Spleen (tissue), 11 donors: ENCODE measurements at regions not wholly inside any gene's neighbourhood (a gene's known extent, or its start where the extent isn't known, plus 50 kb on each side); places are given as distances from the start of the nearest gene placed in this dataset.

ENCODE experiments used
- DNase-seq: peaks from one replicate; pipeline ENCODE4 v3.0.0-alpha.2; 2020
- H3K27ac ChIP-seq, 8 donors: fragments of 200-600 bp; sonication (generic) in 7 of 8; 1 replicate in 4 of 8; 2 replicates in 4 of 8; pipeline versions ENCODE4 v1.5.0 to v1.8.0; 2016 to 2021; ENCODE audit warnings: inconsistent platforms in 4 of 8, mild to moderate bottlenecking in 4 of 8, moderate library complexity in 1 of 8
- H3K27me3 ChIP-seq, 7 donors: fragments of 200-600 bp; sonication (generic) in 6 of 7; replicated peaks in 1 of 7; 1 replicate in 4 of 7; 2 replicates in 3 of 7; pipeline versions ENCODE4 v1.5.0 to v1.8.0; 2016 to 2021; ENCODE audit warnings: inconsistent platforms in 3 of 7, mild to moderate bottlenecking in 1 of 7
- H3K36me3 ChIP-seq, 6 donors: fragments of 200-600 bp; sonication (generic) in 5 of 6; 1 replicate in 4 of 6; 2 replicates in 2 of 6; pipeline versions ENCODE4 v1.5.0 to v1.8.0; 2016 to 2021; ENCODE audit warnings: inconsistent platforms in 2 of 6
- H3K4me1 ChIP-seq, 6 donors: fragments of 200-600 bp; sonication (generic) in 5 of 6; 1 replicate in 3 of 6; 2 replicates in 3 of 6; pipeline versions ENCODE4 v1.5.0 to v1.8.0; 2016 to 2021; ENCODE audit warnings: inconsistent platforms in 3 of 6
- H3K4me3 ChIP-seq, 8 donors: fragments of 200-600 bp; sonication (generic) in 7 of 8; 1 replicate in 4 of 8; 2 replicates in 4 of 8; pipeline versions ENCODE4 v1.5.0 to v1.8.0; 2016 to 2021; ENCODE audit warnings: inconsistent platforms in 4 of 8, mild to moderate bottlenecking in 4 of 8, moderate library complexity in 2 of 8
- H3K9me3 ChIP-seq, 8 donors: fragments of 200-600 bp; sonication (generic) in 7 of 8; 1 replicate in 4 of 8; 2 replicates in 4 of 8; pipeline versions ENCODE4 v1.5.0 to v1.8.0; 2016 to 2021; ENCODE audit warnings: inconsistent platforms in 4 of 8
- CTCF ChIP-seq, 11 experiments: fragments of 200-600 bp in 7 of 11; fragments of 450-650 bp in 4 of 11; sonication (generic) in 4 of 11; IDR thresholded peaks in 8 of 11; conservative IDR thresholded peaks in 3 of 11; 1 replicate in 7 of 11; 2 replicates in 4 of 11; pipeline versions ENCODE4 v1.4.0 to v1.8.0; 2016 to 2021; ENCODE audit warnings: antibody characterized with exemption in 11 of 11, inconsistent platforms in 4 of 11, mild to moderate bottlenecking in 1 of 11
- POLR2A ChIP-seq, 3 donors: fragments of 450-650 bp; IDR thresholded peaks; one replicate each; pipeline ENCODE4 v1.5.1; 2017; ENCODE audit warnings: antibody characterized with exemption in 3 of 3, mild to moderate bottlenecking in 1 of 3
- POLR2AphosphoS5 ChIP-seq, 3 donors: sonication (generic); formaldehyde crosslinking; IDR thresholded peaks; one replicate each; pipeline ENCODE4 v1.5.1; 2017; ENCODE audit warnings: antibody characterized with exemption in 3 of 3
- WGBS, 5 donors: extraction: QIAGEN DNeasy Blood & Tissue Kit in 3 of 5; methylation state at CpG; one replicate each; pipeline versions ENCODE4 v1.1.5 to v1.1.7; 2013 to 2018; 5-methylcytosine and 5-hydroxymethylcytosine counted together
- intact Hi-C: fragments of 100-400 bp; cut with DNase I; formaldehyde crosslinking; loops from one replicate; pipeline ENCODE4 v1.15.0; 2023; ENCODE audit warnings: low total_unique reads
- donor health status: healthy with polysubstance abuse.
- donor health status: DM: no; HTN: no; CAD: no; lungs with moderate emphysema.
- donor health status: DM: no; HTN: no; CAD: no.
- donor health status: Bipolar disorder and iron deficiency.
- donor health status: healthy.
- donor health status: DM: no; HTN: no; CAD: no.
- donor health status: DM: yes; HTN: yes; CAD: no.

GRCh38 chr13:70469077-70469476, 360.8 kb upstream of the KLHL1 start:
- intact Hi-C loops = no loop called here
- no peaks in the 10 kb centered on the region for H3K36me3 ChIP-seq

GRCh38 chr13:70457474-70457873, 349.2 kb upstream of the KLHL1 start:
- Histone ChIP-seq H3K27me3 (no peaks in the 10 kb centered on the region), H3K4me3 (no peak overlapping the region), H3K9me3 (peaks cover 0 to 24% (median 8%) of the 10 kb centered on the region in 8 donors), H3K4me1 (no peaks in the 10 kb centered on the region), H3K27ac (no peak overlapping the region), H3K36me3 (no peaks in the 10 kb centered on the region)
- no peak for DNase-seq
- 13 to 78% (median 68%) methylated on average over 1 of the region's 1 CpG for WGBS, 5 donors
- intact Hi-C loops = no loop called here
- TF ChIP-seq POLR2AphosphoS5 (IDR thresholded peaks at IDR 0.05) (no peak), CTCF (IDR thresholded peaks at IDR 0.05 in 8 of 11, conservative IDR thresholded peaks at IDR 0.05 in 3 of 11) (no peak), POLR2A (IDR thresholded peaks at IDR 0.05) (no peak)

More at GRCh38 chr13:70469077-70469476, 360.8 kb upstream of the KLHL1 start:
- H3K27ac ChIP-seq = no peak overlapping the region
- 77 to 92% (median 82%) methylated on average over 3 of the region's 3 CpGs for WGBS, 5 donors
- no peaks in the 10 kb centered on the region for H3K27me3 ChIP-seq
- TF ChIP-seq CTCF (IDR thresholded peaks at IDR 0.05 in 8 of 11, conservative IDR thresholded peaks at IDR 0.05 in 3 of 11) = no peak
- no peak for TF ChIP-seq POLR2A (IDR thresholded peaks at IDR 0.05)
- no peak for TF ChIP-seq POLR2AphosphoS5 (IDR thresholded peaks at IDR 0.05)
- DNase-seq = no peak
- no peak overlapping the region for H3K4me3 ChIP-seq
- H3K4me1 ChIP-seq = no peaks in the 10 kb centered on the region
- no peaks in the 10 kb centered on the region for H3K9me3 ChIP-seq

DNA sequence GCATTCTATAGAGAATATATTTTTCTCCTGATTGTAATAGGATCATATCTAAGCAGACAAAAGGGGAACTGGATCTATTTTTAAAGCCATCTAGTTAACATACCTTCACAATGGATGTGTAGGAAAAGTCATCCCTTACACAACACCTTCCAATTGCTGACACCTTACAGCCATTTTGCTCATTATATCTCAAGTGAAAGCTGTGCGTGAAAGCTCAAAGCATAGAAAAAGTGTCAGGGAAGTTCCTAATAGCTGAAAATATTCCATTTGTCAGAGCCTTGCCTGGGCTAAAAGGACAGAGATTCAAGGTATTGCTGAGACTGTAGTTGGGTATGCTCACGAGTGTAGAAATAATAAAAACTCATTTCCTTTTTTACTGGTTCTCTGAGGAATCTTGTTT, 340.6 kb upstream of the KLHL1 start:
- H3K4me3 ChIP-seq = no peak overlapping the region
- intact Hi-C loops = no loop called here
- no peak for TF ChIP-seq CTCF (IDR thresholded peaks at IDR 0.05 in 8 of 11, conservative IDR thresholded peaks at IDR 0.05 in 3 of 11)
- TF ChIP-seq POLR2AphosphoS5 (IDR thresholded peaks at IDR 0.05) = no peak
- TF ChIP-seq POLR2A (IDR thresholded peaks at IDR 0.05) = no peak
- H3K9me3 ChIP-seq = peaks cover 0 to 9% (median 2%) of the 10 kb centered on the region in 8 donors
- no peak overlapping the region for H3K27ac ChIP-seq
- H3K27me3 ChIP-seq = no peaks in the 10 kb centered on the region
- no peaks in the 10 kb centered on the region for H3K36me3 ChIP-seq
- no peak for DNase-seq
- no peaks in the 10 kb centered on the region for H3K4me1 ChIP-seq
- 82 to 93% (median 84%) methylated on average over 2 of the region's 2 CpGs for WGBS, 5 donors

- intact Hi-C loops = no loop called here
- Histone ChIP-seq H3K36me3 (no peaks in the 10 kb centered on the region), H3K9me3 (peaks cover 0 to 11% (median 0%) of the 10 kb centered on the region in 8 donors), H3K27me3 (no peaks in the 10 kb centered on the region), H3K4me1 (no peaks in the 10 kb centered on the region), H3K27ac (no peak overlapping the region), H3K4me3 (no peak overlapping the region)
- DNase-seq = no peak
- TF ChIP-seq POLR2AphosphoS5 (IDR thresholded peaks at IDR 0.05) = no peak
- no peak for TF ChIP-seq POLR2A (IDR thresholded peaks at IDR 0.05)
- no peak for TF ChIP-seq CTCF (IDR thresholded peaks at IDR 0.05 in 8 of 11, conservative IDR thresholded peaks at IDR 0.05 in 3 of 11)
- WGBS, 5 donors = 77 to 88% (median 87%) methylated on average over 2 of the region's 2 CpGs
These were observed 324.1 kb upstream of the KLHL1 start for GRCh38 chr13:70432276-70432805.
